ENCODE measurements at regions not wholly inside any gene's neighbourhood (a gene's known extent, or its start where the extent isn't known, plus 50 kb on each side); places are given as distances from the start of the nearest gene placed in this dataset.

DNA sequence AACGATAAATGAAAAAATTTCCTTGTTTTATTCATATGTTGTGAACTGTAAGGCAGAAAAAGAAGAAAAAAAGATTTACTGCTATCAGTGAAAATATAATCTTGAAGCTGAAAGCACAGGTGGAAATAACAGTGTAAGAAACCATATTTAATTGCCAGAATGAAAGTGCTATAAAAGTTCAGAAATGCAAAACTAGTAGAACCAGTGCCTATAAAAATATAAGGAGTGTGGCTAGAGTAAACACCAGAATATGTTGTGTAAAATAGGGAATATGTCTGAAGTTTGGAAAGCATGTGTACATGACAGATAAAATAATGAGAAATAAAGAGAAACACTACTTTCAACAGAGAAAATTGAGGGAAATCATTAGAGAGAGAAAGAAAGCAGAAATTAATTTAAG, 350.5 kb upstream of the NPSR1 start:
- no peaks in the 10 kb centered on the region for H3K36me3 Mint-ChIP-seq (ENCODE audit: low read depth)
- H3K9me3 Mint-ChIP-seq: peaks cover 10% of the 10 kb centered on the region
- H3K27me3 Mint-ChIP-seq: no peaks in the 10 kb centered on the region
- no peak for DNase-seq
- no peaks in the 10 kb centered on the region for H3K4me1 Mint-ChIP-seq (ENCODE audit: low read depth)
- no peak overlapping the region for H3K27ac Mint-ChIP-seq
- H3K4me3 Mint-ChIP-seq: no peak overlapping the region

GRCh38 chr7:34308595-34308994, 349.4 kb upstream of the NPSR1 start:
- H3K27me3 Mint-ChIP-seq: no peaks in the 10 kb centered on the region
- H3K27ac Mint-ChIP-seq: no peak overlapping the region
- DNase-seq: no peak
- H3K36me3 Mint-ChIP-seq (ENCODE audit: low read depth): no peaks in the 10 kb centered on the region
- H3K9me3 Mint-ChIP-seq: peaks cover 16% of the 10 kb centered on the region
- H3K4me3 Mint-ChIP-seq: no peak overlapping the region
- H3K4me1 Mint-ChIP-seq (ENCODE audit: low read depth): no peaks in the 10 kb centered on the region

DNA sequence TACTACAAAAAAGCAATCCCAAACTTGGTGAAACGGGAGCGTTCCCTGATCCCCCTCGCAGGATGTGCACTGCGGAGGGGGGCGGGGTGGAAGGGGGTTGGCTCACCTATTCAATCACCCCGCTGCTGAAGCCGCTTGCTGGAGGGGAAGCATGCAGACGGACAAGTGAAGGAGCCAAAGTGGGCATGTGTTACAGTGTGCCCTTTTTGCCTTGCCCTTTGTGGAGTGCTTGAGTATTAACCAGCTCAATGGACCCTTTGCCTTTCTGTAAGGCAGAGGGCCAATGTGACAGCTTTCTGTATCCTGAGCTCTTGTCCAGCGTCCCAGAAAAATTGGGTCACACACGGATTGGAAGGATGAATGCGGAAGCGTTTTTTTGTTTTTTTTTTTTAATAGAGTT, 348.9 kb upstream of the NPSR1 start:
- Mint-ChIP-seq H3K27ac (no peak overlapping the region), H3K27me3 (no peaks in the 10 kb centered on the region), H3K4me1 (ENCODE audit: low read depth) (no peaks in the 10 kb centered on the region), H3K4me3 (no peak overlapping the region), H3K36me3 (ENCODE audit: low read depth) (no peaks in the 10 kb centered on the region), H3K9me3 (peaks cover 16% of the 10 kb centered on the region)
- no peak for DNase-seq

- Mint-ChIP-seq H3K27me3 (no peaks in the 10 kb centered on the region), H3K4me1 (ENCODE audit: low read depth) (no peaks in the 10 kb centered on the region), H3K36me3 (ENCODE audit: low read depth) (no peaks in the 10 kb centered on the region), H3K9me3 (peaks cover 16% of the 10 kb centered on the region), H3K27ac (no peak overlapping the region), H3K4me3 (no peak overlapping the region)
- no peak for DNase-seq
Measured at GRCh38 chr7:34309584-34309983, 348.4 kb upstream of the NPSR1 start.

- Mint-ChIP-seq H3K27ac (no peak overlapping the region), H3K4me1 (ENCODE audit: low read depth) (no peaks in the 10 kb centered on the region), H3K9me3 (peaks cover 16% of the 10 kb centered on the region), H3K4me3 (no peak overlapping the region), H3K27me3 (no peaks in the 10 kb centered on the region), H3K36me3 (ENCODE audit: low read depth) (no peaks in the 10 kb centered on the region)
- no peak for DNase-seq
Measured at GRCh38 chr7:34311591-34311990, 346.4 kb upstream of the NPSR1 start.

DNA sequence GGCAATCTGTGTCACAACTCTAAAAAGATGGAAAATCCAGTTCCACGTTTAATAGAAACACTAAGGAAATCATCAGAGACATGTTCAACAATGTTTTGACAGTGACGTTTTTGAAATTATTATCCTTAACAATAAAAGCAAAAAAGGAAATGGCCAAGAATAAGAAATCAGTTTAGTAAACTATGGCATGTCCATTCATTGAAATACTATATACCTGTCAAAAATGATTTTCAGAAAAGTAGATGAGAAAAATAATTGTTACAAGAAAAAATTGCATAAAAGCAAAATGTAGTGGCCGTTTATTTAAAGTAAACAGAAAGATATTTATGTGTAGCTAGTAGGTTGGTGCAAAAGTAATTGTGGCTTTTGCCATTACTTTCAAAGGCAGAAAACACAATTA, 345.4 kb upstream of the NPSR1 start:
- Mint-ChIP-seq H3K36me3 (ENCODE audit: low read depth) (no peaks in the 10 kb centered on the region), H3K27me3 (no peaks in the 10 kb centered on the region), H3K4me3 (no peak overlapping the region), H3K27ac (no peak overlapping the region), H3K9me3 (peaks cover 16% of the 10 kb centered on the region), H3K4me1 (ENCODE audit: low read depth) (no peaks in the 10 kb centered on the region)
- no peak for DNase-seq

GRCh38 chr7:34313289-34313688, 344.7 kb upstream of the NPSR1 start:
- H3K36me3 Mint-ChIP-seq (ENCODE audit: low read depth): no peaks in the 10 kb centered on the region
- no peak for DNase-seq
- no peaks in the 10 kb centered on the region for H3K27me3 Mint-ChIP-seq
- no peaks in the 10 kb centered on the region for H3K4me1 Mint-ChIP-seq (ENCODE audit: low read depth)
- no peak overlapping the region for H3K27ac Mint-ChIP-seq
- peaks cover 16% of the 10 kb centered on the region for H3K9me3 Mint-ChIP-seq
- H3K4me3 Mint-ChIP-seq: no peak overlapping the region

- Mint-ChIP-seq H3K4me1 (ENCODE audit: low read depth) (no peaks in the 10 kb centered on the region), H3K4me3 (no peak overlapping the region), H3K27me3 (peaks cover under 1% of the 10 kb centered on the region), H3K9me3 (peaks cover 13% of the 10 kb centered on the region), H3K27ac (no peak overlapping the region), H3K36me3 (ENCODE audit: low read depth) (no peaks in the 10 kb centered on the region)
- DNase-seq: no peak
Measured at GRCh38 chr7:34315032-34315431, 343.0 kb upstream of the NPSR1 start.

- H3K4me3 Mint-ChIP-seq: no peak overlapping the region
- H3K27me3 Mint-ChIP-seq: peaks cover 18% of the 10 kb centered on the region
- peaks cover 9% of the 10 kb centered on the region for H3K9me3 Mint-ChIP-seq
- no peak overlapping the region for H3K27ac Mint-ChIP-seq
- H3K4me1 Mint-ChIP-seq (ENCODE audit: low read depth): peaks cover 5% of the 10 kb centered on the region
- DNase-seq: no peak
- H3K36me3 Mint-ChIP-seq (ENCODE audit: low read depth): no peaks in the 10 kb centered on the region
Measured at GRCh38 chr7:34317039-34317438, 341.0 kb upstream of the NPSR1 start.

DNA sequence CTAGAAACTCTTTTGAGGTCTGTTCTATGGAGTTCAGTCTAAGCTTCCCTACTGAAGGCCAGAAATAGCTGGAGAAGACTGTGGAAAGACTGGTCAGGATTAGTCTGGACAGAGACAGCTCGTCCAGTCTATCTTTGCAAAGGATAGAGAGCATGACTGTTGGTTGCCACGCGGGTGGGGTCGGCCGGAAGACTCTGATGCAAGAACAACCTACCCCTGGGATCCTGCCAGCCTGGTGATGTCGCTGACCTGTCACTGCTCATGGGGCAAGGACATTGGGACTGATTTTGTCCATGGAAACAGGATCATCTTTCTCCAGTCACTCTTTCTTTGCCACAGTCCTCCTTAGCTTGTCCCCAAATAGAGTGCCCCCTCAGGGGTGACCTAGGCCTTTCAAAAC, 337.6 kb upstream of the NPSR1 start:
- H3K4me3 Mint-ChIP-seq: no peak overlapping the region
- H3K4me1 Mint-ChIP-seq (ENCODE audit: low read depth): peaks cover 5% of the 10 kb centered on the region
- peaks cover 27% of the 10 kb centered on the region for H3K27me3 Mint-ChIP-seq
- no peaks in the 10 kb centered on the region for H3K9me3 Mint-ChIP-seq
- DNase-seq: no peak
- H3K36me3 Mint-ChIP-seq (ENCODE audit: low read depth): no peaks in the 10 kb centered on the region
- no peak overlapping the region for H3K27ac Mint-ChIP-seq

- Mint-ChIP-seq H3K27ac (no peak overlapping the region), H3K36me3 (ENCODE audit: low read depth) (no peaks in the 10 kb centered on the region), H3K9me3 (no peaks in the 10 kb centered on the region), H3K27me3 (peaks cover 27% of the 10 kb centered on the region), H3K4me1 (ENCODE audit: low read depth) (peaks cover 5% of the 10 kb centered on the region), H3K4me3 (no peak overlapping the region)
- DNase-seq: peak; percentile 36
Measured at GRCh38 chr7:34320926-34321661, 336.9 kb upstream of the NPSR1 start.

DNA sequence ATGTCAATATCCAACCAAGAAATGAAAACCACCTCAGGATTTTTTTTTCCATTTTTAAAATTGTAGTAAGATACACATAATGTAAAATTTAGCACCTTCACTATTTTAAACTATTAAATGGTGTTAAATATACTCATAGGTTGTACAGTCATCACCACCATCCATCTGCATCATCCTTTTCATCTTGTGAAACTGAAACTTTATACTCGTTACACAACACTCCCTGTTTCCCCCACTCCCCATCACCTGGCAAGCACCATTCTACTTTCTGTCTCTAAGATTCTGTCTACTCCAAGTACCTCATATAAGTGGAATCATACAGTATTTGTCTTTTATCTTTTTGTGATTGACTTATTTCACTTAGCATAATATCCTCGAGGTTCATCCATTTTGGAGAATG, 335.2 kb upstream of the NPSR1 start:
- Mint-ChIP-seq H3K4me1 (ENCODE audit: low read depth) (peaks cover 5% of the 10 kb centered on the region), H3K36me3 (ENCODE audit: low read depth) (no peaks in the 10 kb centered on the region), H3K27ac (no peak overlapping the region), H3K27me3 (peaks cover 27% of the 10 kb centered on the region), H3K4me3 (no peak overlapping the region), H3K9me3 (no peaks in the 10 kb centered on the region)
- DNase-seq: no peak

DNA sequence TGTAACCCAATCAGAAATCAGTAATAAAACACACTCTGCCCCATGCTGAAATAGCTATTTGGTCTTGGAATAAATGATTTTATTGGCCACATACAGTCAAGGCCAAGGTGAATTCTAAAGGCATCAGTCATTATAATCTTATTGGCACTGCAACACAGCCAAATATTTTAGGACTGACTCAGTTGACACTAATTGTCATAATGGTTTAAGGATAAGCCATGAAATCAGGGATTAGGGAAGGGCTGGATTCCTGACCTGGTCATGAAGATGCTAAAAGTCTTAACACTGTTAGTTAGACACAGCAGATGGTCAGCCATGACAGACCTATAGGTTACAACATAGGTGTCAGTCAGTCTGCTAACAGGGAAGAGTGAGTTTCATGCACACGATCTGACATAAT, 330.3 kb upstream of the NPSR1 start:
- Mint-ChIP-seq H3K27ac (no peak overlapping the region), H3K4me3 (no peak overlapping the region), H3K4me1 (ENCODE audit: low read depth) (no peaks in the 10 kb centered on the region), H3K36me3 (ENCODE audit: low read depth) (no peaks in the 10 kb centered on the region), H3K9me3 (no peaks in the 10 kb centered on the region), H3K27me3 (peaks cover 4% of the 10 kb centered on the region)
- DNase-seq: no peak

- Mint-ChIP-seq H3K27me3 (no peaks in the 10 kb centered on the region), H3K9me3 (no peaks in the 10 kb centered on the region), H3K36me3 (ENCODE audit: low read depth) (no peaks in the 10 kb centered on the region), H3K27ac (no peak overlapping the region), H3K4me1 (ENCODE audit: low read depth) (no peaks in the 10 kb centered on the region), H3K4me3 (no peak overlapping the region)
- DNase-seq: no peak
Measured at GRCh38 chr7:34330308-34330707, 327.7 kb upstream of the NPSR1 start.

DNA sequence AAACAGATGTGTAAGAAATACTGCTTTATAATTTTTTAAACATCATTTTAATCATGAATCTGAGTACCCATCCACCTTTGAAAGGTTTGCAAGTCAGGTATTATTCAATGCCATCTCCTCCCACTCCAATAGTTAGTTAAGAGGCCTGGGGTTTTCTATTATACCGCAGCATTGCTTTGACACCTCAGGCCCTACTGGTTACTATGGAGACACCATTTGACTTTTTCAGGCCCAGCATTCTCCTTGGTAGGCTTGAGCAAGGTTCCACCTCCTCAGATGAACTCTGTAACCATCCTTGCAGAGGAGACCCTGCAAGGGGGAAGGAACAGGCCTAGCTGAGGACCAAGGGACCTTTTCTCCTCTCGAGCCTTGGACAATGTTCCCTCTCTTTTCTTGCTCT, 326.9 kb upstream of the NPSR1 start:
- no peak overlapping the region for H3K4me3 Mint-ChIP-seq
- no peak overlapping the region for H3K27ac Mint-ChIP-seq
- no peaks in the 10 kb centered on the region for H3K27me3 Mint-ChIP-seq
- no peaks in the 10 kb centered on the region for H3K4me1 Mint-ChIP-seq (ENCODE audit: low read depth)
- H3K9me3 Mint-ChIP-seq: no peaks in the 10 kb centered on the region
- no peaks in the 10 kb centered on the region for H3K36me3 Mint-ChIP-seq (ENCODE audit: low read depth)
- DNase-seq: no peak

GRCh38 chr7:34332006-34332405, 326.0 kb upstream of the NPSR1 start:
- H3K4me3 Mint-ChIP-seq: no peak overlapping the region
- no peak for DNase-seq
- H3K36me3 Mint-ChIP-seq (ENCODE audit: low read depth): no peaks in the 10 kb centered on the region

More at GRCh38 chr7:34332006-34332405, 326.0 kb upstream of the NPSR1 start:
- Mint-ChIP-seq H3K9me3 (peaks cover under 1% of the 10 kb centered on the region), H3K4me1 (ENCODE audit: low read depth) (no peaks in the 10 kb centered on the region), H3K27me3 (no peaks in the 10 kb centered on the region), H3K27ac (no peak overlapping the region)

All from activated T-cell treated with anti-CD3 and anti-CD28 coated beads, Interleukin-2, amount 50 U/mL, for 24 hours (primary cell).